Neuronal stem cell (in vitro differentiated cells): ENCODE measurements at regions not wholly inside any gene's neighbourhood (a gene's known extent, or its start where the extent isn't known, plus 50 kb on each side); places are given as distances from the start of the nearest gene placed in this dataset.

Experiments
- DNase-seq: peaks from one replicate; pipeline ENCODE4 v3.0.0-alpha.2; 2013; ENCODE audit warnings: low spot score
- H2AFZ ChIP-seq: one replicate; pipeline ENCODE4 v1.6.1; 2013; ENCODE audit warnings: mild to moderate bottlenecking, low read length, inconsistent platforms
- H2AK5ac ChIP-seq: 2 replicates; pipeline ENCODE4 v1.6.1; 2013; ENCODE audit warnings: low read depth, mild to moderate bottlenecking, inconsistent platforms, low read length, moderate library complexity, mixed read lengths
- H2BK120ac ChIP-seq: 2 replicates; pipeline ENCODE4 v1.6.1; 2013; ENCODE audit warnings: low read depth, mild to moderate bottlenecking, inconsistent platforms, low read length, moderate library complexity, mixed read lengths
- H2BK12ac ChIP-seq: one replicate; pipeline ENCODE4 v1.6.1; 2013; ENCODE audit warnings: low read length, inconsistent platforms
- H2BK15ac ChIP-seq: 2 replicates; pipeline ENCODE4 v1.6.1; 2013; ENCODE audit warnings: mild to moderate bottlenecking, low read length, inconsistent platforms, mixed read lengths
- H2BK5ac ChIP-seq: one replicate; pipeline ENCODE4 v1.6.1; 2013; ENCODE audit warnings: inconsistent platforms, mild to moderate bottlenecking, low read length, moderate library complexity
- H3K14ac ChIP-seq: one replicate; pipeline ENCODE4 v1.6.1; 2013; ENCODE audit warnings: low read length, inconsistent platforms
- H3K18ac ChIP-seq: 2 replicates; pipeline ENCODE4 v1.6.1; 2013; ENCODE audit warnings: low read length, inconsistent platforms
- H3K23ac ChIP-seq: 2 replicates; pipeline ENCODE4 v1.6.1; 2013; ENCODE audit warnings: low read depth, mild to moderate bottlenecking, mixed read lengths, low read length, inconsistent platforms; ENCODE audit not compliant: poor library complexity
- H3K27ac ChIP-seq: replicated peaks from 3 replicates; pipeline ENCODE4 v1.5.1; 2013; ENCODE audit warnings: low read length, inconsistent platforms
- H3K27me3 ChIP-seq, 3 experiments: 2 replicates each; pipeline ENCODE4 v1.6.1; 2013; ENCODE audit warnings: low read length in 3 of 3, mild to moderate bottlenecking in 2 of 3, inconsistent platforms in 1 of 3, low read depth in 1 of 3, mixed read lengths in 1 of 3, moderate library complexity in 1 of 3; ENCODE audit not compliant: control insufficient read depth in 3 of 3, insufficient read depth in 3 of 3
- H3K36me3 ChIP-seq, 2 donors: replicated peaks in 1 of 2; 2 replicates each; pipeline ENCODE4 v1.6.1; 2013; ENCODE audit warnings: low read length in 2 of 2; ENCODE audit not compliant: control insufficient read depth in 2 of 2, insufficient read depth in 2 of 2
- H3K4ac ChIP-seq: 2 replicates; pipeline ENCODE4 v1.6.1; 2013; ENCODE audit warnings: inconsistent platforms, mild to moderate bottlenecking, low read length, moderate library complexity
- H3K4me1 ChIP-seq, 2 donors: 1 replicate in 1 of 2; 2 replicates in 1 of 2; pipeline ENCODE4 v1.6.1; 2013; ENCODE audit warnings: low read length in 2 of 2, low read depth in 1 of 2; ENCODE audit not compliant: control insufficient read depth in 2 of 2, insufficient read depth in 1 of 2
- H3K4me2 ChIP-seq: one replicate; pipeline ENCODE4 v1.6.1; 2013; ENCODE audit warnings: mild to moderate bottlenecking, low read length, inconsistent platforms; ENCODE audit not compliant: insufficient read depth, poor library complexity, severe bottlenecking
- H3K4me3 ChIP-seq, 2 donors: 2 replicates each; pipeline ENCODE4 v1.5.1; 2013; ENCODE audit warnings: low read length in 2 of 2, mild to moderate bottlenecking in 2 of 2, inconsistent platforms in 1 of 2, moderate library complexity in 1 of 2
- H3K79me1 ChIP-seq: one replicate; pipeline ENCODE4 v1.6.1; 2013; ENCODE audit warnings: low read depth, mild to moderate bottlenecking, inconsistent platforms, low read length, moderate library complexity
- H3K9ac ChIP-seq: one replicate; pipeline ENCODE4 v1.6.1; 2013; ENCODE audit warnings: mild to moderate bottlenecking, low read depth, low read length, inconsistent platforms; ENCODE audit not compliant: poor library complexity
- H3K9me3 ChIP-seq, 2 donors: replicated peaks in 1 of 2; 2 replicates each; pipeline versions ENCODE3 to v1.6.1; 2013; ENCODE audit warnings: low read length in 2 of 2, mild to moderate bottlenecking in 2 of 2, inconsistent platforms in 1 of 2, low read depth in 1 of 2, mixed read lengths in 1 of 2, moderate library complexity in 1 of 2; ENCODE audit not compliant: control insufficient read depth in 2 of 2, insufficient read depth in 1 of 2
- H4K8ac ChIP-seq: one replicate; pipeline ENCODE4 v1.6.1; 2013; ENCODE audit warnings: low read depth, mild to moderate bottlenecking, inconsistent platforms, low read length, moderate library complexity
- H4K91ac ChIP-seq: one replicate; pipeline ENCODE4 v1.6.1; 2013; ENCODE audit warnings: low read length, low read depth, mild to moderate bottlenecking, inconsistent platforms; ENCODE audit not compliant: poor library complexity
- WGBS, 2 donors: extraction: QIAGEN DNeasy Blood & Tissue Kit; methylation state at CpG; one replicate each; pipeline ENCODE4 v1.1.7; 2013; ENCODE audit warnings: missing lambda C conversion rate in 2 of 2, mixed read lengths in 1 of 2; ENCODE audit not compliant: insufficient read length in 2 of 2, insufficient replicate concordance in 1 of 2; ENCODE audit errors: extremely low coverage in 2 of 2; 5-methylcytosine and 5-hydroxymethylcytosine counted together

DNA sequence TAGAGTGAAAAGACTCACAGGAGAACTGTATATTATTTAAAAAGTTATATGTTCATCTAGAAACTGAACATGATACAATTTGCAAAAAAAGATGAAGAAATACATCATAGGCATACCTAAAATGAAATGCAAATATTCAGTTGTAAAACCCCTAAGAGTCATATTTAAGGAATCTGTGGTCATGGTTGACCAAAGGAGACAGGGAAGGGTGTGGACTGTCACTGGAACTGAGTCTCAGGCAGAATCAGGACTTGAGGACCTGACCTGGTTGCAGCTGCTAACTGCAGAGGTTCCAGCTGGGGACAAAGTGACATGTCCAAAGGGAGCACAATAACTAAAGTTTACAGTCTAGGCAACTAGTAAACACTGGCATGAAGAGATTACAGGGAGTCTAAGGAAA, 211.3 kb upstream of the RAG2 start:
- Histone ChIP-seq H3K4me3 (no peak overlapping the region), H2BK12ac (no peak overlapping the region), H3K23ac (no peak overlapping the region), H3K18ac (no peak overlapping the region), H2BK120ac (no peak overlapping the region), H3K4me1 (no peaks in the 10 kb centered on the region), H3K27ac (no peak overlapping the region), H3K4ac (no peak overlapping the region), H3K4me2 (no peak overlapping the region), H4K91ac (no peak overlapping the region), H3K9ac (no peak overlapping the region), H4K8ac (no peak overlapping the region), H2AFZ (no peak overlapping the region), H2AK5ac (no peak overlapping the region), H3K14ac (no peak overlapping the region), H2BK5ac (no peak overlapping the region), H3K9me3 (no peaks in the 10 kb centered on the region), H3K79me1 (no peaks in the 10 kb centered on the region), H2BK15ac (no peak overlapping the region), H3K27me3 (no peaks in the 10 kb centered on the region), H3K36me3 (no peaks in the 10 kb centered on the region)
- DNase-seq = no peak

DNA sequence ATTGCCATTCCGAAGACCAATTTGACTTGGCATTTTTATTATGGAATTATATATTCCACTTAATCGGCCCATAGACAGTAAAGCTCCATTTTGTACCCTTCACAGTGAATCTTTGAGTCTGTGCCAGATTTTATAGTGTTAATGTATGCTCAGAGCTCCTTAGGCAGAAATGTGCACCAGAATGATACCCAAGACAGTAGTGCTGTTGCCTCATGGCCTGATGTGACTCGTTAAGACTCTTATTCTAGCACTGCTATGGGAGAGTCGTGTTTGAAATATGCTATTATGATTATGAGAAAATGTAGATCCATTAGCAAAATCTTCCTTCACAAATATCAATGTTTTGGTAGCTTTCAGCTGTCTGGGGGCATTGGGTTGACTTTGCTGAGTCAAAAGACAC, 209.8 kb upstream of the RAG2 start:
- H2AK5ac ChIP-seq = no peak overlapping the region
- H3K9ac ChIP-seq = no peak overlapping the region
- no peak overlapping the region for H2AFZ ChIP-seq
- no peaks in the 10 kb centered on the region for H3K4me1 ChIP-seq
- no peak overlapping the region for H3K4ac ChIP-seq
- H3K4me2 ChIP-seq = no peak overlapping the region
- no peak overlapping the region for H3K14ac ChIP-seq
- no peaks in the 10 kb centered on the region for H3K79me1 ChIP-seq
- no CpG with 5 or more reads among the region's 4 CpGs for WGBS, 2 donors
- H3K18ac ChIP-seq = no peak overlapping the region
- H2BK12ac ChIP-seq = no peak overlapping the region
- H3K36me3 ChIP-seq = no peaks in the 10 kb centered on the region
- no peak overlapping the region for H2BK5ac ChIP-seq
- no peak overlapping the region for H3K4me3 ChIP-seq
- H3K27me3 ChIP-seq = no peaks in the 10 kb centered on the region
- no peak overlapping the region for H4K91ac ChIP-seq
- H2BK120ac ChIP-seq = no peak overlapping the region
- H3K9me3 ChIP-seq = no peaks in the 10 kb centered on the region
- H3K27ac ChIP-seq = no peak overlapping the region
- H4K8ac ChIP-seq = no peak overlapping the region
- H2BK15ac ChIP-seq = no peak overlapping the region
- no peak for DNase-seq
- no peak overlapping the region for H3K23ac ChIP-seq

- Histone ChIP-seq H2AK5ac (no peak overlapping the region), H2BK5ac (no peak overlapping the region), H3K79me1 (no peaks in the 10 kb centered on the region), H3K18ac (no peak overlapping the region), H2BK15ac (no peak overlapping the region), H2BK12ac (no peak overlapping the region), H4K8ac (no peak overlapping the region), H3K27me3 (no peaks in the 10 kb centered on the region), H2AFZ (no peak overlapping the region), H2BK120ac (no peak overlapping the region), H3K36me3 (no peaks in the 10 kb centered on the region), H3K4me2 (no peak overlapping the region), H3K14ac (no peak overlapping the region), H3K9me3 (no peaks in the 10 kb centered on the region), H3K4ac (no peak overlapping the region), H4K91ac (no peak overlapping the region), H3K27ac (no peak overlapping the region), H3K9ac (no peak overlapping the region), H3K23ac (no peak overlapping the region), H3K4me3 (no peak overlapping the region), H3K4me1 (peaks cover 0 to 2% of the 10 kb centered on the region in 2 donors)
- no CpG with 5 or more reads among the region's 7 CpGs for WGBS, 2 donors
- no peak for DNase-seq
These were observed 205.0 kb upstream of the RAG2 start for GRCh38 chr11:36803084-36803483.

GRCh38 chr11:36792996-36793914, 195.2 kb upstream of the RAG2 start:
- no peak overlapping the region for H2AK5ac ChIP-seq
- no peak overlapping the region for H3K27ac ChIP-seq
- no peaks in the 10 kb centered on the region for H3K79me1 ChIP-seq
- no peak overlapping the region for H2BK5ac ChIP-seq
- no peak overlapping the region for H4K8ac ChIP-seq
- H3K23ac ChIP-seq = no peak overlapping the region
- H2BK120ac ChIP-seq = no peak overlapping the region
- no peak overlapping the region for H4K91ac ChIP-seq
- H3K36me3 ChIP-seq = no peaks in the 10 kb centered on the region
- peak overlapping the region; percentile 27 for H2AFZ ChIP-seq
- no peak overlapping the region for H3K18ac ChIP-seq
- no CpG with 5 or more reads among the region's 11 CpGs for WGBS, 2 donors
- no peak overlapping the region for H2BK15ac ChIP-seq
- peaks cover 0 to 5% of the 10 kb centered on the region in 2 donors for H3K4me1 ChIP-seq
- H3K27me3 ChIP-seq = no peaks in the 10 kb centered on the region
- no peak overlapping the region for H3K9ac ChIP-seq
- no peak overlapping the region for H3K4me3 ChIP-seq
- H3K14ac ChIP-seq = no peak overlapping the region
- no peak overlapping the region for H3K4me2 ChIP-seq
- no peak overlapping the region for H2BK12ac ChIP-seq
- H3K4ac ChIP-seq = no peak overlapping the region
- DNase-seq = peak; percentile 17
- H3K9me3 ChIP-seq = no peaks in the 10 kb centered on the region
